ENCODE measurements at regions not wholly inside any gene's neighbourhood (a gene's known extent, or its start where the extent isn't known, plus 50 kb on each side); places are given as distances from the start of the nearest gene placed in this dataset.

GRCh38 chr14:104304451-104305351 lies 166.3 kb downstream of the KIF26A start:
- no peak for DNase-seq
- no peaks in the 10 kb centered on the region for H3K27me3 ChIP-seq
- intact Hi-C loops (cut with DNase I; ENCODE audit: low total_unique reads), result no loop called here
- in situ Hi-C loops (cut with MboI; ENCODE audit: low pct_ligation_motif_present in 1 of 4, low pct_unique_long_range_greater_than_20kb in 1 of 4, low sequenced_read_pairs in 3 of 4), result no loop called here
- no peaks in the 10 kb centered on the region for H3K4me1 ChIP-seq
- no peak overlapping the region for H3K4me3 ChIP-seq
- TF ChIP-seq POLR2A (IDR thresholded peaks at IDR 0.05), result no peak
- no peak for TF ChIP-seq POLR2AphosphoS5 (IDR thresholded peaks at IDR 0.05)
- TF ChIP-seq, protein P1, sequence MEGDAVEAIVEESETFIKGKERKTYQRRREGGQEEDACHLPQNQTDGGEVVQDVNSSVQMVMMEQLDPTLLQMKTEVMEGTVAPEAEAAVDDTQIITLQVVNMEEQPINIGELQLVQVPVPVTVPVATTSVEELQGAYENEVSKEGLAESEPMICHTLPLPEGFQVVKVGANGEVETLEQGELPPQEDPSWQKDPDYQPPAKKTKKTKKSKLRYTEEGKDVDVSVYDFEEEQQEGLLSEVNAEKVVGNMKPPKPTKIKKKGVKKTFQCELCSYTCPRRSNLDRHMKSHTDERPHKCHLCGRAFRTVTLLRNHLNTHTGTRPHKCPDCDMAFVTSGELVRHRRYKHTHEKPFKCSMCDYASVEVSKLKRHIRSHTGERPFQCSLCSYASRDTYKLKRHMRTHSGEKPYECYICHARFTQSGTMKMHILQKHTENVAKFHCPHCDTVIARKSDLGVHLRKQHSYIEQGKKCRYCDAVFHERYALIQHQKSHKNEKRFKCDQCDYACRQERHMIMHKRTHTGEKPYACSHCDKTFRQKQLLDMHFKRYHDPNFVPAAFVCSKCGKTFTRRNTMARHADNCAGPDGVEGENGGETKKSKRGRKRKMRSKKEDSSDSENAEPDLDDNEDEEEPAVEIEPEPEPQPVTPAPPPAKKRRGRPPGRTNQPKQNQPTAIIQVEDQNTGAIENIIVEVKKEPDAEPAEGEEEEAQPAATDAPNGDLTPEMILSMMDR (IDR thresholded peaks at IDR 0.05), result no peak
- no peak for TF ChIP-seq EP300 (IDR thresholded peaks at IDR 0.05; ENCODE audit: low read depth)
- WGBS, 2 donors (ENCODE audit: low coverage in 1 of 2), result 88% methylated on average over 25 of the region's 27 CpGs; no CpG with 5 or more reads in 1 of the 2 donors
- no peak overlapping the region for H3K27ac ChIP-seq
- H3K9me3 ChIP-seq, result no peaks in the 10 kb centered on the region
- H3K36me3 ChIP-seq, result no peaks in the 10 kb centered on the region

DNA sequence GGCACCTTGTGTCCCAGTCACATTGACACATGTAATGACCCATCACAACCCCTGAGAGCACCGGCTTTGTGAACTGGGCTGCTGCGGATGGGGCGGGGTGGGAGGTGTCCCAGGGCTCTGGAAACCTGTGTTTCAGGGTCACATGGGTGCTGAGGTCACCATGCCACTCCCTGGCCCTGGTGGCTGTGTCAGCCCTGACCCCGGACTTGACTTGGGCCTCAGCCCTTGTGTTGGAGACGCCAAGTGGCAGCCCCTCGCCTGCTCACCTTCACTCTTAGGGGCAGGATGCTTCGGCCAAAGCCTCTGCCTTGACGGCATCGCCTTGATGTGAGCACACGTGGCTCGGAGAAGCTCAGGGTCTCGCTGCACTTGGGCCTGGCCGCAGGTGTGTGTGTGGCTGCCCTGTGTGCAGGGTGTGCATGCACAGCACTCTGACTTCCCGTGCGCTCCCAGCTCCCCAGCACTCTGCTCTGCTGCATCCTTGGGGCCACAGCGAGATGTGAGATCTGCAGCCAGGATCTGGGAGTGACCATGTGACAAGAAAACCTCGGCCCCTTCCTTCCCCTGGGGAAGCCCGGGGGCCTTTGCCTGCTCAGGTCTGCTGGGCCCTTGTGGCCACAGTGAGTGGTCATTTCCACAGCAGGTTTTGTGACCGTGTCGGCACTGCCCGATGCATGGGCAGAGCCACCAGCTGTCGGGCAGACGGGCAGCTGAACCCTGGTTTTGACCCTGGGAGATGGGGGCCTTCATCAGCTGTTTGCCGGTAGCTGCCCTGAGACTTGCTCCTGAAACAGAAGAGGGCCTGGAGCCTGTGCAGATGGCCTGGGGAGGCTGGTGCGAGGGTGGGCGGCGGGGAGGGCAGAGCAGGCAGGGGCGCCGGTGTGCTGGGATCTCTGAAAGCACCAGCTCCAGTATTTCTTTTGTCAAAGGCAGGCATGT lies 167.4 kb downstream of the KIF26A start:
- no peak for DNase-seq
- H3K36me3 ChIP-seq, result no peaks in the 10 kb centered on the region
- in situ Hi-C loops (cut with MboI; ENCODE audit: low pct_ligation_motif_present in 1 of 4, low pct_unique_long_range_greater_than_20kb in 1 of 4, low sequenced_read_pairs in 3 of 4), result no loop called here
- H3K9me3 ChIP-seq, result no peaks in the 10 kb centered on the region
- no peaks in the 10 kb centered on the region for H3K27me3 ChIP-seq
- no peak overlapping the region for H3K27ac ChIP-seq
- no peak overlapping the region for H3K4me3 ChIP-seq
- TF ChIP-seq EP300 (IDR thresholded peaks at IDR 0.05; ENCODE audit: low read depth), result no peak
- no peak for TF ChIP-seq POLR2AphosphoS5 (IDR thresholded peaks at IDR 0.05)
- TF ChIP-seq, protein P1 (IDR thresholded peaks at IDR 0.05), result no peak
- no peak for TF ChIP-seq POLR2A (IDR thresholded peaks at IDR 0.05)
- 86% methylated on average over 19 of the region's 29 CpGs; no CpG with 5 or more reads in 1 of the 2 donors for WGBS, 2 donors (ENCODE audit: low coverage in 1 of 2)
- intact Hi-C loops (cut with DNase I; ENCODE audit: low total_unique reads), result no loop called here
- H3K4me1 ChIP-seq, result no peaks in the 10 kb centered on the region

DNA sequence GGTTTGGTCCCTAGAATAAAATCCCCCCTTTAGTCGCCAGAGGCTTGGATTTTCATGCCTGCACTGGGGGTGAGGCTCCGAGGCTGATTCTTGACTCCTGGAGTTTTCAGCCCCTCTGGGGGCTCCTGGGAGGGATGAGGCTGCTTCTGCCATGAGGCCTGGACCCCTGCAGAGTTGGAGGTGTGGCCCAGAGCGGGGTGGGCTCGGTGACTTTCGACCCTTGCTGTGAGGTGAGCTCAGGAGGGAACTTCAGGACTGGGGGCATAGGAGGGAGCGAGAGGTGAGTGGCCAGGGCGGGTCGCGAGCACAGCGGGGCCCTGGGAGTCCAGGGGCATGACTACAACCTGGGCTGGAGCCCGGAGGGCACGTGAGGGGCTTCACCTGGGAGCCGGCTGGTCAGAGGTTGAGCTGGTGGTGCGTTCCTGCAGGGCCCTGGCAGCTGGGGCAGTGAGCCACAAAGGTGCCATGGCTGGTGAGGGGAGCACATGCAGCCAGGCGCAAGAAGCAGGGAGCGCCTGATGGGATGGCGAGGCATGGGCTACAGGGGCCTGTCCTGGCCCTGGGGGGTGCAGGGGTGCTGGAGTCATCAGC lies 168.2 kb downstream of the KIF26A start:
- TF ChIP-seq, protein P1 (IDR thresholded peaks at IDR 0.05), result no peak
- TF ChIP-seq POLR2AphosphoS5 (IDR thresholded peaks at IDR 0.05) (no peak), EP300 (IDR thresholded peaks at IDR 0.05; ENCODE audit: low read depth) (no peak), POLR2A (IDR thresholded peaks at IDR 0.05) (no peak)
- H3K9me3 ChIP-seq, result no peaks in the 10 kb centered on the region
- WGBS, 2 donors (ENCODE audit: low coverage in 1 of 2), result 88 to 89% methylated on average over 8 to 16 of the region's 17 CpGs
- no peaks in the 10 kb centered on the region for H3K4me1 ChIP-seq
- no peak overlapping the region for H3K4me3 ChIP-seq
- no peaks in the 10 kb centered on the region for H3K36me3 ChIP-seq
- DNase-seq, result no peak
- no peak overlapping the region for H3K27ac ChIP-seq
- intact Hi-C loops (cut with DNase I; ENCODE audit: low total_unique reads), result no loop called here
- in situ Hi-C loops (cut with MboI; ENCODE audit: low pct_ligation_motif_present in 1 of 4, low pct_unique_long_range_greater_than_20kb in 1 of 4, low sequenced_read_pairs in 3 of 4), result no loop called here
- H3K27me3 ChIP-seq, result no peaks in the 10 kb centered on the region

DNA sequence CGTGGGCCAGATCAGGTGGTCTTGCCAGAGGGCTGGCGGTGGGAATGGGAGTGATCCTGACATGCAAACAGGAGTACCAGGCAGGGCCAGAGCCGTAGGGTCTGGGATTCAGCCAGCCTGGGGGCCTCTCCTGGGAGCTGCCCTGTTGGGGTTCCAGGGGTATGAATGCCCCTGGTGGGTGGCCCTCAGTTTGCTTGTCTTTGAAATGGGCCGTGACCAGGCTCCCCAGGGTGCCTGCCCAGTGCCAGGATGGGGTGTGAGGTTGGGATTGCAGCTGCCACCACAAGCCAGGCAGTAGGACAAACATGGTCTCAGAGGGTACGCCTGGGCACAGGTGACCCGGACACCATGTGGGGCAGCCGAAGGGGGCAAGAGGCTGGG lies 168.8 kb downstream of the KIF26A start:
- Histone ChIP-seq H3K27ac (no peak overlapping the region), H3K4me1 (no peaks in the 10 kb centered on the region), H3K36me3 (no peaks in the 10 kb centered on the region), H3K4me3 (no peak overlapping the region), H3K27me3 (no peaks in the 10 kb centered on the region), H3K9me3 (no peaks in the 10 kb centered on the region)
- intact Hi-C loops (cut with DNase I; ENCODE audit: low total_unique reads), result no loop called here
- WGBS, 2 donors (ENCODE audit: low coverage in 1 of 2), result 87% methylated on average over 7 of the region's 7 CpGs; no CpG with 5 or more reads in 1 of the 2 donors
- in situ Hi-C loops (cut with MboI; ENCODE audit: low pct_ligation_motif_present in 1 of 4, low pct_unique_long_range_greater_than_20kb in 1 of 4, low sequenced_read_pairs in 3 of 4), result no loop called here
- TF ChIP-seq POLR2A (IDR thresholded peaks at IDR 0.05) (no peak), EP300 (IDR thresholded peaks at IDR 0.05; ENCODE audit: low read depth) (no peak)
- TF ChIP-seq, protein P1 (IDR thresholded peaks at IDR 0.05), result no peak
- no peak for DNase-seq
